RWPE1 (cell line): ENCODE measurements at regions not wholly inside any gene's neighbourhood (a gene's known extent, or its start where the extent isn't known, plus 50 kb on each side); places are given as distances from the start of the nearest gene placed in this dataset.
"Not testable (repeated sequence)": the region's sequence is repeated elsewhere in the genome, so short reads cannot be mapped to it uniquely, and the experiment has no call there.

Source experiments
- CTCF ChIA-PET: fragments of 350-600 bp; sonication (Branson Sonifier 250); formaldehyde crosslinking; extraction: SDS; loops from one replicate; lab custom pipeline; 2021; lab: Yijun Ruan, JAX
- POLR2A ChIA-PET: fragments of 400-600 bp; formaldehyde crosslinking; extraction: SDS; loops from one replicate; lab custom pipeline; 2020; ENCODE audit warnings: antibody characterized with exemption; ENCODE audit not compliant: low non-redundant PET; lab: Yijun Ruan, JAX
- DNase-seq: peaks from one replicate; pipeline ENCODE4 v3.0.0; 2012; ENCODE audit warnings: low spot score
- H3K27ac ChIP-seq: fragments of 450-650 bp; 2 replicates; pipeline ENCODE4 v1.5.1; 2017
- CTCF ChIP-seq: fragments of 450-650 bp; conservative IDR thresholded peaks from 2 replicates; pipeline ENCODE4 v1.5.1; 2017; ENCODE audit warnings: low read depth, mild to moderate bottlenecking

GRCh38 chr3:22441711-22442110 is 690.7 kb upstream of the ZNF385D start:
- POLR2A ChIA-PET = no interaction called here
- no peak for TF ChIP-seq CTCF
- CTCF ChIA-PET = no interaction called here

GRCh38 chr3:22443571-22444233 is 692.7 kb upstream of the ZNF385D start:
- CTCF ChIA-PET = no interaction called here
- no peak for DNase-seq
- no peak for TF ChIP-seq CTCF
- POLR2A ChIA-PET = no interaction called here
- no peak overlapping the region for H3K27ac ChIP-seq

More at GRCh38 chr3:22441711-22442110, 690.7 kb upstream of the ZNF385D start:
- no peak overlapping the region for H3K27ac ChIP-seq
- DNase-seq = no peak

GRCh38 chr3:22445336-22445735 is 694.3 kb upstream of the ZNF385D start:
- CTCF ChIA-PET, H3K27ac ChIP-seq, POLR2A ChIA-PET, DNase-seq: not testable (repeated sequence)

- CTCF ChIA-PET = no interaction called here
These were observed 699.9 kb upstream of the ZNF385D start for GRCh38 chr3:22450786-22451400.

GRCh38 chr3:22451501-22451900 is 700.5 kb upstream of the ZNF385D start:
- no peak for TF ChIP-seq CTCF
- H3K27ac ChIP-seq = no peak overlapping the region
- DNase-seq = no peak
- ChIA-PET CTCF (no interaction called here), POLR2A (no interaction called here)

More at GRCh38 chr3:22450786-22451400, 699.9 kb upstream of the ZNF385D start:
- no peak overlapping the region for H3K27ac ChIP-seq
- TF ChIP-seq CTCF = no peak
- POLR2A ChIA-PET = no interaction called here
- DNase-seq = no peak

- no peak for TF ChIP-seq CTCF
- POLR2A ChIA-PET = no interaction called here
- CTCF ChIA-PET = no interaction called here
- DNase-seq = no peak
- H3K27ac ChIP-seq = no peak overlapping the region
These were observed 703.0 kb upstream of the ZNF385D start for GRCh38 chr3:22453906-22454535.

- no peak overlapping the region for H3K27ac ChIP-seq
- ChIA-PET POLR2A (no interaction called here), CTCF (no interaction called here)
- no peak for DNase-seq
- no peak for TF ChIP-seq CTCF
These were observed 719.0 kb upstream of the ZNF385D start for GRCh38 chr3:22469995-22470394.
